Glutamatergic neuron (in vitro differentiated cells): ENCODE measurements at regions not wholly inside any gene's neighbourhood (a gene's known extent, or its start where the extent isn't known, plus 50 kb on each side); places are given as distances from the start of the nearest gene placed in this dataset.

Source experiments
- DNase-seq: peaks from one replicate; pipeline ENCODE4 v3.0.0; 2022
- H3K27ac Mint-ChIP-seq: one replicate; pipeline ENCODE4 v1.8.0; 2020; ENCODE audit warnings: mild to moderate bottlenecking, mixed read lengths, inconsistent platforms; ENCODE audit not compliant: unreplicated experiment
- H3K27me3 Mint-ChIP-seq: one replicate; pipeline ENCODE4 v1.8.0; 2020; ENCODE audit warnings: mild to moderate bottlenecking, moderate library complexity, mixed read lengths, inconsistent platforms; ENCODE audit not compliant: unreplicated experiment
- H3K36me3 Mint-ChIP-seq: one replicate; pipeline ENCODE4 v1.8.0; 2020; ENCODE audit warnings: mild to moderate bottlenecking, mixed read lengths, inconsistent platforms; ENCODE audit not compliant: unreplicated experiment
- H3K4me1 Mint-ChIP-seq: one replicate; pipeline ENCODE4 v1.8.0; 2020; ENCODE audit warnings: mild to moderate bottlenecking, low read depth, mixed read lengths, inconsistent platforms; ENCODE audit not compliant: unreplicated experiment
- H3K4me3 Mint-ChIP-seq: one replicate; pipeline ENCODE4 v1.8.0; 2020; ENCODE audit warnings: mild to moderate bottlenecking, mixed read lengths, inconsistent platforms; ENCODE audit not compliant: unreplicated experiment
- H3K9me3 Mint-ChIP-seq: one replicate; pipeline ENCODE4 v1.8.0; 2020; ENCODE audit warnings: mild to moderate bottlenecking, moderate library complexity, mixed read lengths, inconsistent platforms; ENCODE audit not compliant: unreplicated experiment
- CTCF ChIP-seq: fragments of 200-600 bp; sonication (generic); IDR thresholded peaks from one replicate; pipeline ENCODE4 v1.5.0; 2021; ENCODE audit not compliant: partially characterized antibody, unreplicated experiment

- DNase-seq: no peak
- no peak overlapping the region for H3K4me3 Mint-ChIP-seq
- no peak for TF ChIP-seq CTCF
- peaks cover 2% of the 10 kb centered on the region for H3K9me3 Mint-ChIP-seq
- H3K36me3 Mint-ChIP-seq: no peaks in the 10 kb centered on the region
- no peak overlapping the region for H3K27ac Mint-ChIP-seq
- no peaks in the 10 kb centered on the region for H3K4me1 Mint-ChIP-seq
- H3K27me3 Mint-ChIP-seq: no peaks in the 10 kb centered on the region
These were observed 601.8 kb downstream of the SLITRK6 start for GRCh38 chr13:85197431-85197830.

- H3K4me1 Mint-ChIP-seq: no peaks in the 10 kb centered on the region
- H3K27me3 Mint-ChIP-seq: no peaks in the 10 kb centered on the region
- H3K9me3 Mint-ChIP-seq: peaks cover 2% of the 10 kb centered on the region
- no peak for TF ChIP-seq CTCF
- no peak for DNase-seq
- H3K36me3 Mint-ChIP-seq: no peaks in the 10 kb centered on the region
- H3K27ac Mint-ChIP-seq: no peak overlapping the region
- H3K4me3 Mint-ChIP-seq: no peak overlapping the region
These were observed 604.7 kb downstream of the SLITRK6 start for GRCh38 chr13:85194482-85194881.

GRCh38 chr13:85191996-85192718, 607.1 kb downstream of the SLITRK6 start:
- H3K4me3 Mint-ChIP-seq: no peak overlapping the region
- no peaks in the 10 kb centered on the region for H3K4me1 Mint-ChIP-seq
- no peak for DNase-seq
- H3K9me3 Mint-ChIP-seq: peaks cover 2% of the 10 kb centered on the region
- no peak overlapping the region for H3K27ac Mint-ChIP-seq
- no peak for TF ChIP-seq CTCF
- H3K36me3 Mint-ChIP-seq: no peaks in the 10 kb centered on the region
- no peaks in the 10 kb centered on the region for H3K27me3 Mint-ChIP-seq

- TF ChIP-seq CTCF: no peak
- Mint-ChIP-seq H3K27me3 (no peaks in the 10 kb centered on the region), H3K36me3 (no peaks in the 10 kb centered on the region), H3K9me3 (peaks cover 2% of the 10 kb centered on the region), H3K4me1 (no peaks in the 10 kb centered on the region), H3K4me3 (no peak overlapping the region), H3K27ac (no peak overlapping the region)
- DNase-seq: no peak
These were observed 612.7 kb downstream of the SLITRK6 start for GRCh38 chr13:85186356-85187045.

GRCh38 chr13:85174291-85174690, 624.9 kb downstream of the SLITRK6 start:
- H3K27me3 Mint-ChIP-seq: no peaks in the 10 kb centered on the region
- no peak overlapping the region for H3K4me3 Mint-ChIP-seq
- no peak overlapping the region for H3K27ac Mint-ChIP-seq
- no peaks in the 10 kb centered on the region for H3K4me1 Mint-ChIP-seq
- TF ChIP-seq CTCF: no peak
- H3K36me3 Mint-ChIP-seq: no peaks in the 10 kb centered on the region
- peaks cover 2% of the 10 kb centered on the region for H3K9me3 Mint-ChIP-seq
- no peak for DNase-seq
